Midbrain (tissue), 1 donor: ENCODE measurements at regions not wholly inside any gene's neighbourhood (a gene's known extent, or its start where the extent isn't known, plus 50 kb on each side); places are given as distances from the start of the nearest gene placed in this dataset.

Source experiments
- DNase-seq: peaks from one replicate; lab custom pipeline; 2025; lab: John Stamatoyannopoulos, UW

DNA sequence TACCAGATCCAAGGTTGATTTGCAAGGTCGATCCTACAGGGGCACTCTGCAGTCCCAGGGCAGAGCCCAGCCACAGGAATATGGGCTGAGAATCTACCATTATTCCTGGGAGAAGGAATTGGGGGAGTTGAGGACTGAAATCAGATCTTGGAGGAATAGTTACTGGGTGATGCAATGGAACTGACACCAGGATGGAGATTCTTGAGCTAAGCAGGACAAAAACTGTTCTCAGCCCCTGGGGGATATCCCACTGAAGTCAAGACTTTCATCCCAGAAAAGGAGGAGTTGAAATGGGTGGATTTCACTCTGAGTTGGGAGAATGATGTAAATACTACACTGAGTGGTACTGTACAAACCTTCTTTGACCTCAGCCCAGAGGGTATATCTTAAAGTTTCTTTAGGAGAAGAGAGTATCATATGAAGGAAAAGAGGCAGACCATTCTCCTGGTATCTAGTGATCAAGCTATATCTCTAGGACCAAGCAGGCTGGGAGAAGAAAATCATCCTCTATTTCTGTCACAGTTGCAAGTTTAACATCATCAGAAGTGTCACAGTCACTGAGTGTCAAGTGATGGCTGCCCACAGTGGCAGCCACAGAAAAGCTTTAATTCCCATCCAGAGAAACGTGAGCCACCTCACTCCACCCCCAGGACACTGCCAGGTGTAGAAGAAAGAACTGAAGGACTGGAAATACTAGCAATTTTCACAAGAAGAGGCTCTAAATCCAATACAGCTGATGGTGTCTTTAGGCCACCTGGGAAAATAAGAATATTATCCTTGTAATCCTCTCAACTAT lies 181.9 kb downstream of the NUAK1 start:
- DNase-seq = no peak

DNA sequence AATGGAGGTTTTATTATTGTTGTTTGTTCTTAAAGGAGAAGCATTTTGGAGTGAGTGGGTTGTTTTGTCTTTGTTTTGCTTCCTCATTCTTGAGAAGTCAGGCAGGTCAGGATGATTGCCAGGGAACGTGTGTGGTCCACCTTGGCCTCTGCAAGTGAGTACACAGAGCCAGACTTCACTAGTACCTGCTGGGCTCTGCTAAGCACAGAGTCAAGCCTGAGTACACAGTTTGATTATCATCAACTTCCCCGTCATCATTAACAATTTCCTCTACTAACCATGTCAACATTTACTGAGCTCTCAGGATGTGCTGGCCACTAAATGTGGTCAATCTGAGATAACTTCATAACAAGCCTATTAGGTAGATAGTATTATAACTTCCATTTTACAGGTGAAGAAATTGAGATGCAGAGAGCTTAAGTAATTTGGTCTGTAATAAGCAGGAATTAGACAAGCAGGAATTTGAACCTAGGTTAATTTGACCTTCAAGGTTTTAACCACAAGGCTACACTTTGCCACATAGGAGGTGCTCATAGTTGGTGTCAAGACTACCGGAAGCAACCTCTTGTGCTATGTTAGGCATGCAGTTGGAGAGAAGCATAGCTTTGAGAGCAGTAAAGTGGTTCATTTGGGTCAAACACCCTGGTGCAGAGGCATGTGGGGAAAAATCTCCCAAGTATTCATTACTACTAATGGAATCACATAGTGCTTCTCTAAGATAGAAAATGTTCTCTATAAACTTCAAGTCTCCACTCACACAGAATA lies 178.3 kb downstream of the NUAK1 start:
- no peak for DNase-seq

DNA sequence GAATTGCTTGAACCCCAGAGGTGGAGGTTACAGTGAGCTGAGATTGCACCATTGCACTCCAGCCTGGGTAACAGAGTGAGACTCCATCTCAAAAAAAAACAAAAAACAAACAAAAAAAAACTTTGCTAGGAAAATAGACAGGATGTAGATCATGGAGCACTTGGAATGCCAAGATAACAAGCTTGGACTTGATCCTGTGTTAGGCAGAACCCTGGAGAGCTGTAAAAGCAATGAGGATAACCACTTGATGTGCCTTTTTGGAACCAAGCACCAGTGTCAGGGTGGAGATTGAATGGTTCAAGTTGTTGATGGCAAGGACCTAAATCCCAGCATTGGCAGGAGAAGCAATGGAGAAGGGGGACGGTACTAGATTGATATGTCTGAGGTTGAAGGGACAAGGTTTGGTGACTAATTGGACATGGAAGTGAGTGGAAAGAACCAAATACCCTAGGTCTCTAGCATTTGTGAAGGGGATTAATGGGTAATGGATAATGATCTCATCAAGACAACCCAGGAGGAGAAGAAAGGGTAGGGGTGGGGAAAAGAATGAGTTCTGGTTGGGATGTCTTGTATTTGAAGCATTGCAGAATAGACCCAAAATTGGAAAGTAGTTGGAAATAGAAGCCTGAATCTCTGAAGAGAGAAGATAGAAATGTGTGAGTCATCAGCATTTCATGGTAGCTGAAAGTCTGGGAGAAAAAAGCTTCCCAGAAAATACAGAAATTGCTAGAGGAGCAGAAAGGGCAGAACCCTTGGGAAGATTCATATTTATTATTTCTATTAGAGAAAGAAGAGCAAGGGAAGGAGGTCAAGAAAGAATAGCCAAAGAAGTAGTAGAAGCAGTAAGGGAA lies 176.7 kb downstream of the NUAK1 start:
- no peak for DNase-seq

DNA sequence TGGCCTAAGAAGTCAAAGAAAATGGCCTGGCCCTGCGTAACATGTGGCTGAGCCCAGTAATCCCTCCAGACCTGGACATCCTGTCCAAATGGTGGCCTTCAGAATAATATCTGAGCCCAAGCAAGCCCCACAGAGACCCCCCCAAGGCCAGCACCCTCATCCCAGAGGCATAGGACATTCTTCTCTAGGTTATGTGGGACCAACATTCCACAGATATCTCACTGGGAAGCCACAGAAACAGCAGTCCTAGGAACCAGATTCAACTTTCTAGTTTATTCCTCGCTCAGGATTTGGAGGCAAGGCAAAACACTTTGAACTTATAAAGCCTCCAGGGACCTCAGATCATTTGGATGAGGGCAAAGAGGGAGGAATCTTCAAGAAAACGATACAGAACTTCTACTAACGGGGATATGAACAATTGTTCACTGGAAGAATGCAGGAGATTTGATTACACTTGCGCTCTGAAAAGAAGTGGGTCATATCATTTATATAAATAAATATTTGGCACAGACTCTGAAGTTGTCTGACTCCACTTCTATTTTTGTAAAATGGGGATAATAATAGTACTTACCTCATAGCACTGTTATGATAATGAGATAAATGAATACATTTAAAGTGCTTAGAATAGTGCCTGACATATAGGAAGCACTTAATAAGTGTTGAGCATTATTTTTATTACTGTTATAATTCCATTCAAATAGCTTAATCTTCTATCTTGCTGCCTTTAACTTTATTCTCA lies 171.5 kb downstream of the NUAK1 start:
- DNase-seq = no peak

DNA sequence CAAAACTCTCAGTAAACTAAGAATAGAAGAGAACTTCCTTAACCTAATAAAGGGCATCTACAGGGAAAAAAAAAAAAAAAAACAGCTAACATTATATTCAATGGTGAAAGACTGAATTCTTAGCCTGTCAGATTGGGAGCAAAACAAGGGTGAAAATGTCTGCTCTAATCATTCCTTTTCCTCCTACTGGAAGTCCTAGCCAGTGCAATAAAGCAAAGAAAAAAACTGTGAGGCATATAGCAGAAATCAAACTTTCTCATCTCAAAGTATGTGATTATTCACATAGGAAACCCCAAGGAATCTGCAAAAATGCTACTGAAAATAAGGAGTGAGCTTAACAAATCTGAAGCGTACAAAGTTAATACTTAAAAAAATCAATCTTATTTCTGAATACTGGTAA lies 170.7 kb downstream of the NUAK1 start:
- no peak for DNase-seq

- no peak for DNase-seq
Measured at GRCh38 chr12:105970885-105971284, 167.9 kb downstream of the NUAK1 start.

- DNase-seq = no peak
Measured at GRCh38 chr12:105974738-105975137, 164.0 kb downstream of the NUAK1 start.

GRCh38 chr12:105975351-105975750 lies 163.4 kb downstream of the NUAK1 start:
- DNase-seq = no peak

DNA sequence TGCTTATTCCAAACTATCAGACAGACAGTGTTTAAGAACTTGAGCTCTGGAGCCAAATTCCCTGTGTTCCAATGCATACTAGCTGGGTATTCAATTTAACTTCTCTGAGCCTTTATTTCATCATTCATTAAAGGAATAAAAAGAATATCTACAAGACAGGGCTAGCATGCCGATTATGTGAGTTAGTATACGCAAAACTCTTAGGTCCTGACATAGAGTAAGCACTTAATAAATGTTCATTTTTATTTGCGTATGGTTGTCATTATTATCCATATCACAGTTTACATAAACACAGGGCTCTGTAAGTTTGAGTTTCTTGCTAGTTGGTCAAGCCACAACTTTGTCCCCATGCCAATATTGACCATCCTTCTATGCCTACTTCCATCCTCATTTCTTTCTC lies 161.5 kb downstream of the NUAK1 start:
- no peak for DNase-seq

GRCh38 chr12:105977652-105978051 lies 161.1 kb downstream of the NUAK1 start:
- DNase-seq = no peak

DNA sequence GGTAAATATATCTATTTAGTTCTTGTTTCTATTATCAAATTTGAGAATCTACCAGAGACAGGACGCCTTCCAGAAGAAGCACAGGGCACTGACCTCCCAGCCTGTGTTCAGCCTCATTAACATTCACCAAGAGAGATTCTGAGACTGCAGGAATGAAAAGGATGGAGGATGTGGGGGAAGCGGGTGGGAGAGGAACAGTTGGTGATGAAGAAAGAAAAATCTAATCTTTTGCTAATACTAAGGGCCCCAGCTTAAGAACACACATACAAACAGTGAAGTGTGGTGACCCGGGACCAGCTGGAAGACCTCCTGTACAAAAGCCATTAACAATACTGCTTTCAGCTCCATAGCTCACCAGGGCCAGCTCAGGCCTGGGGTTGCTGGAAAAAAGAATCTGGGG lies 160.5 kb downstream of the NUAK1 start:
- DNase-seq = no peak

DNA sequence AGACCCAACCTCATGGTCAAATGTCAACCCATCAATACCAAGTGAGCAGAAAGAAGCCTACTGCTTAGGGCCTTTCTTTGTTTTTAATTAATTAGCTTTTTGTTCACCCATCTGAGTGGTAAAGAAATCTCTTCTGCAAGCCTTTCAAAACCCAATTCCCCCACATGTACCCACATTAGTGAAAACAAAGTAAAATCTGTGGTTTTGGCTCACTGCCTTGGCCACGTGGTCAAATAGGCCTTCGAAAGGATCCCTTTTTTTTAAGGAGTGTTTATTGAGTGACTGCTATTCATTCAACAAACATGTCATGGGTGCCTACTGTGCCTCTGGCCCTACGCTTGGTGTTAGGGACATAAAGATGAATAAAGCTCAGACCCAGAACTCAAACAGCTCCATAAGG lies 160.1 kb downstream of the NUAK1 start:
- no peak for DNase-seq

GRCh38 chr12:105980085-105980484 lies 158.7 kb downstream of the NUAK1 start:
- DNase-seq = no peak

GRCh38 chr12:105980533-105980932 lies 158.2 kb downstream of the NUAK1 start:
- no peak for DNase-seq

- no peak for DNase-seq
Measured at GRCh38 chr12:105982022-105982421, 156.7 kb downstream of the NUAK1 start.

GRCh38 chr12:105983622-105984320 lies 155.0 kb downstream of the NUAK1 start:
- no peak for DNase-seq

GRCh38 chr12:105985383-105985782 lies 153.4 kb downstream of the NUAK1 start:
- DNase-seq = no peak

GRCh38 chr12:105986779-105987684 lies 151.7 kb downstream of the NUAK1 start:
- no peak for DNase-seq

- DNase-seq = no peak
Measured at GRCh38 chr12:105987685-105988035, 151.1 kb downstream of the NUAK1 start.
